ENCODE measurements at regions not wholly inside any gene's neighbourhood (a gene's known extent, or its start where the extent isn't known, plus 50 kb on each side); places are given as distances from the start of the nearest gene placed in this dataset.
A peak's percentile ranks its signal among the peaks of the same experiment; 100 is the strongest.
"Not testable (repeated sequence)": the region's sequence is repeated elsewhere in the genome, so short reads cannot be mapped to it uniquely, and the experiment has no call there.

GRCh38 chr3:170808041-170808440, 62.0 kb downstream of the RPL22L1 start:
- no peaks in the 10 kb centered on the region for H3K9me3 ChIP-seq
- no peak overlapping the region for H3K4me3 ChIP-seq (ENCODE audit: low read depth, low read length)
- H3K27me3 ChIP-seq = no peaks in the 10 kb centered on the region
- H3K36me3 ChIP-seq = no peaks in the 10 kb centered on the region
- peak; percentile 10 for DNase-seq
- TF ChIP-seq CTCF (IDR thresholded peaks at IDR 0.05; ENCODE audit: low read depth, low read length) = no peak
- H3K4me1 ChIP-seq = peaks cover 7% of the 10 kb centered on the region

- no peak overlapping the region for H3K4me3 ChIP-seq (ENCODE audit: low read depth, low read length)
- H3K9me3 ChIP-seq = no peaks in the 10 kb centered on the region
- no peak for DNase-seq
- no peaks in the 10 kb centered on the region for H3K36me3 ChIP-seq
- peaks cover 7% of the 10 kb centered on the region for H3K4me1 ChIP-seq
- TF ChIP-seq CTCF (IDR thresholded peaks at IDR 0.05; ENCODE audit: low read depth, low read length) = no peak
- H3K27me3 ChIP-seq = no peaks in the 10 kb centered on the region
Observed at GRCh38 chr3:170806676-170807075, 63.3 kb downstream of the RPL22L1 start.

GRCh38 chr3:170806141-170806540, 63.9 kb downstream of the RPL22L1 start:
- no peak for DNase-seq
- Histone ChIP-seq H3K36me3 (no peaks in the 10 kb centered on the region), H3K9me3 (no peaks in the 10 kb centered on the region), H3K27me3 (no peaks in the 10 kb centered on the region), H3K4me3 (ENCODE audit: low read depth, low read length) (no peak overlapping the region), H3K4me1 (peaks cover 7% of the 10 kb centered on the region)
- TF ChIP-seq CTCF (IDR thresholded peaks at IDR 0.05; ENCODE audit: low read depth, low read length) = no peak

- H3K27me3 ChIP-seq; H3K9me3 ChIP-seq; DNase-seq; H3K4me1 ChIP-seq; H3K4me3 ChIP-seq (ENCODE audit: low read depth, low read length); H3K36me3 ChIP-seq: not testable (repeated sequence)
Observed at GRCh38 chr3:170805296-170805695, 64.7 kb downstream of the RPL22L1 start.

GRCh38 chr3:170804634-170805033, 65.4 kb downstream of the RPL22L1 start:
- not testable (repeated sequence) for DNase-seq; H3K4me3 ChIP-seq (ENCODE audit: low read depth, low read length); H3K27me3 ChIP-seq; H3K36me3 ChIP-seq; H3K4me1 ChIP-seq; H3K9me3 ChIP-seq

- no peak for DNase-seq
- peaks cover under 1% of the 10 kb centered on the region for H3K4me1 ChIP-seq
- no peak overlapping the region for H3K4me3 ChIP-seq (ENCODE audit: low read depth, low read length)
- no peaks in the 10 kb centered on the region for H3K9me3 ChIP-seq
- H3K36me3 ChIP-seq = no peaks in the 10 kb centered on the region
- H3K27me3 ChIP-seq = no peaks in the 10 kb centered on the region
- no peak for TF ChIP-seq CTCF (IDR thresholded peaks at IDR 0.05; ENCODE audit: low read depth, low read length)
Observed at GRCh38 chr3:170804078-170804477, 65.9 kb downstream of the RPL22L1 start.

- TF ChIP-seq CTCF (IDR thresholded peaks at IDR 0.05; ENCODE audit: low read depth, low read length) = no peak
- no peak for DNase-seq
- no peaks in the 10 kb centered on the region for H3K27me3 ChIP-seq
- no peaks in the 10 kb centered on the region for H3K36me3 ChIP-seq
- no peak overlapping the region for H3K4me3 ChIP-seq (ENCODE audit: low read depth, low read length)
- H3K4me1 ChIP-seq = no peaks in the 10 kb centered on the region
- H3K9me3 ChIP-seq = no peaks in the 10 kb centered on the region
Observed at GRCh38 chr3:170802164-170803151, 67.5 kb downstream of the RPL22L1 start.
